Osteoblast (primary cell): ENCODE measurements at regions not wholly inside any gene's neighbourhood (a gene's known extent, or its start where the extent isn't known, plus 50 kb on each side); places are given as distances from the start of the nearest gene placed in this dataset.
"Not testable (repeated sequence)": the region's sequence is repeated elsewhere in the genome, so short reads cannot be mapped to it uniquely, and the experiment has no call there.

Source experiments
- DNase-seq: peaks from one replicate; pipeline ENCODE4 v3.0.0; 2011; ENCODE audit warnings: low spot score, mixed read lengths; ENCODE audit not compliant: insufficient read length; ENCODE audit errors: missing footprints
- H2AFZ ChIP-seq: 2 replicates; pipeline ENCODE4 v1.6.0; 2011; ENCODE audit warnings: mild to moderate bottlenecking, low read length
- H3K27ac ChIP-seq: 2 replicates; pipeline ENCODE4 v1.5.1; 2011; ENCODE audit warnings: mild to moderate bottlenecking, low read depth, low read length, moderate library complexity
- H3K27me3 ChIP-seq: 2 replicates; pipeline ENCODE4 v1.6.0; 2012; ENCODE audit warnings: mild to moderate bottlenecking, control low read depth, inconsistent platforms, low read length, moderate library complexity; ENCODE audit not compliant: insufficient read depth
- H3K36me3 ChIP-seq: 2 replicates; pipeline ENCODE4 v1.5.1; 2011; ENCODE audit warnings: mild to moderate bottlenecking, low read length, control low read depth, moderate library complexity; ENCODE audit not compliant: insufficient read depth
- H3K4me1 ChIP-seq: 2 replicates; pipeline ENCODE4 v1.5.1; 2011; ENCODE audit warnings: mild to moderate bottlenecking, low read length, control low read depth, moderate library complexity; ENCODE audit not compliant: insufficient read depth
- H3K4me2 ChIP-seq: 2 replicates; pipeline ENCODE4 v1.6.0; 2011; ENCODE audit warnings: mild to moderate bottlenecking, low read length; ENCODE audit not compliant: insufficient read depth
- H3K4me3 ChIP-seq: fragments of 200-600 bp; sonication (generic); 3 replicates; pipeline ENCODE4 v1.5.1; 2012; ENCODE audit warnings: mild to moderate bottlenecking, low read length, inconsistent platforms; ENCODE audit not compliant: insufficient read depth
- H3K79me2 ChIP-seq: 2 replicates; pipeline ENCODE4 v1.6.0; 2012; ENCODE audit warnings: mild to moderate bottlenecking, low read length, control low read depth, inconsistent platforms; ENCODE audit not compliant: insufficient read depth
- H3K9me3 ChIP-seq: 2 replicates; pipeline ENCODE4 v1.5.1; 2011; ENCODE audit warnings: low read depth, low read length, control low read depth
- H4K20me1 ChIP-seq: 2 replicates; pipeline ENCODE4 v1.6.0; 2012; ENCODE audit warnings: mild to moderate bottlenecking, low read length, control low read depth; ENCODE audit not compliant: insufficient read depth
- TF ChIP-seq, protein P1 (sequence below): IDR thresholded peaks from 2 replicates; pipeline ENCODE4 v1.5.1; 2011; ENCODE audit warnings: mild to moderate bottlenecking, low read depth, low read length, moderate library complexity; ENCODE audit errors: extremely low read depth

DNA sequence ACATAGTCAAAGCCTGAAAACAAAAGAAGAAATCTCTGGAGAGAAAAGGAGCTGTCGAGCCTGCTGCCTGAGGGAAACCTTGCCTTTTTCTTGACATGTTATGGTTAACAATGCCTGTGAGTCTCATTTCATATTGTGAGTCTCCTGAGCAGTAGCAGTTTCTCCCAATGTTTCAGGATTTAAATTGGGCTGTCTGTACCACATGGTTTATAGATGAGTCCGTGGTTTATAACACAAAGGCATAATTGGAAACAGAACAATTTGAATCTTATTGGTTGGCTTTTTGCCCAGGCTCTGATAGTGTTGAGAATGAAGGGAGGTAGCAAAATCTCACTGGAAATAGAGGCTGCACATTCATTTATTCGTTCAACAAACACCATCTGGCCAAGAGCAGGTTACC is 540.9 kb downstream of the RAB38 start:
- Histone ChIP-seq H3K79me2 (no peaks in the 10 kb centered on the region), H2AFZ (no peak overlapping the region), H3K36me3 (no peaks in the 10 kb centered on the region), H3K9me3 (no peaks in the 10 kb centered on the region), H3K4me2 (no peak overlapping the region), H3K27ac (no peak overlapping the region), H4K20me1 (no peaks in the 10 kb centered on the region), H3K27me3 (no peaks in the 10 kb centered on the region), H3K4me3 (no peak overlapping the region), H3K4me1 (no peaks in the 10 kb centered on the region)
- TF ChIP-seq, protein P1, sequence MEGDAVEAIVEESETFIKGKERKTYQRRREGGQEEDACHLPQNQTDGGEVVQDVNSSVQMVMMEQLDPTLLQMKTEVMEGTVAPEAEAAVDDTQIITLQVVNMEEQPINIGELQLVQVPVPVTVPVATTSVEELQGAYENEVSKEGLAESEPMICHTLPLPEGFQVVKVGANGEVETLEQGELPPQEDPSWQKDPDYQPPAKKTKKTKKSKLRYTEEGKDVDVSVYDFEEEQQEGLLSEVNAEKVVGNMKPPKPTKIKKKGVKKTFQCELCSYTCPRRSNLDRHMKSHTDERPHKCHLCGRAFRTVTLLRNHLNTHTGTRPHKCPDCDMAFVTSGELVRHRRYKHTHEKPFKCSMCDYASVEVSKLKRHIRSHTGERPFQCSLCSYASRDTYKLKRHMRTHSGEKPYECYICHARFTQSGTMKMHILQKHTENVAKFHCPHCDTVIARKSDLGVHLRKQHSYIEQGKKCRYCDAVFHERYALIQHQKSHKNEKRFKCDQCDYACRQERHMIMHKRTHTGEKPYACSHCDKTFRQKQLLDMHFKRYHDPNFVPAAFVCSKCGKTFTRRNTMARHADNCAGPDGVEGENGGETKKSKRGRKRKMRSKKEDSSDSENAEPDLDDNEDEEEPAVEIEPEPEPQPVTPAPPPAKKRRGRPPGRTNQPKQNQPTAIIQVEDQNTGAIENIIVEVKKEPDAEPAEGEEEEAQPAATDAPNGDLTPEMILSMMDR = no peak
- no peak for DNase-seq

DNA sequence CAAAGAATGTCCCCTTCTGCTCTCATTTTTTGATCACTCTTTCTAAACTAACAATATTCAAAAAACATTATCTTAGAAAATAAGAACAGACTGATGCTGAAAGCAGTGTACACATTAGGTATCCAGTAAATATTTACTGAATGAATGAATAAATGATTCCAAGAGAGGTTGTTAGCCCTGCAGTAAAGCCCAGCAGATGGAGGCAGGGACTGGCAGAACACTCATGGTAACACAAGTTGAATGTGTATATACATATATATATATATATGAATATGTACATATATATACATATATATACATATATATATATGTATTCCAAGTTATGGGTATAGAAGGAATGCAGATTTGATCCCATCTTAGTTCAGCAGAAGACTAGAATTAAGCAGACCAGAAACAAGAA is 546.3 kb downstream of the RAB38 start:
- DNase-seq = no peak
- no peaks in the 10 kb centered on the region for H3K79me2 ChIP-seq
- H3K4me1 ChIP-seq = no peaks in the 10 kb centered on the region

DNA sequence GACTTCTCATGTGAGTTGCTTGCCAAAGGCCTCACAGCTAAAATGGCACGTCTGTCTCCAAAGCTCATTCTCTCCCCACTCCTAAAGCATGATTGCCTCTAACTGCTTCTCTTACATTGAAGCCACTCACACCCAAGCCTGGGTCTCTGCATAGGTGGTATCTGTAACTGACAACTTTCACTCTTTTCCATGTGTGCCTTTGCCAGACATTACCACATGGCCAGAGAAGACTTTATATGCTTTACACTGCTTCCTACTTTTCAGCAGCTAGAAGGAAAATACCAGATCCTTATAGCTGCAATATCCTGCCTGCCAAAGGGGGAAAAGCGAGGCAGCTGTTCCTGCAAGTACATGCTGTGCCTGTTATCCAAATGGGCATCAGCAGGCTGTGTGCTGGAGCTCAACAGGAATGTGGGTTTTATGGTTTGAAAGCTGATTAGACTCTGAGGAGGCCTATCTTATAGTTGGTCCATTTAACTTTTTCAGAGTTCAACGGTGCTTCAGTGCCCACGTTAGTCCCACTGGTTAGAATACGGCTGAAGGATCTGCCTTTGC is 547.1 kb downstream of the RAB38 start:
- no peaks in the 10 kb centered on the region for H3K27me3 ChIP-seq
- DNase-seq = no peak
- TF ChIP-seq, protein P1 = no peak

More for the DNA sequence above, 546.3 kb downstream of the RAB38 start:
- Histone ChIP-seq H3K4me3 (no peak overlapping the region), H3K27ac (no peak overlapping the region), H3K4me2 (no peak overlapping the region), H4K20me1 (no peaks in the 10 kb centered on the region), H2AFZ (no peak overlapping the region), H3K27me3 (no peaks in the 10 kb centered on the region), H3K9me3 (no peaks in the 10 kb centered on the region), H3K36me3 (no peaks in the 10 kb centered on the region)
- TF ChIP-seq, protein P1 = no peak

DNA sequence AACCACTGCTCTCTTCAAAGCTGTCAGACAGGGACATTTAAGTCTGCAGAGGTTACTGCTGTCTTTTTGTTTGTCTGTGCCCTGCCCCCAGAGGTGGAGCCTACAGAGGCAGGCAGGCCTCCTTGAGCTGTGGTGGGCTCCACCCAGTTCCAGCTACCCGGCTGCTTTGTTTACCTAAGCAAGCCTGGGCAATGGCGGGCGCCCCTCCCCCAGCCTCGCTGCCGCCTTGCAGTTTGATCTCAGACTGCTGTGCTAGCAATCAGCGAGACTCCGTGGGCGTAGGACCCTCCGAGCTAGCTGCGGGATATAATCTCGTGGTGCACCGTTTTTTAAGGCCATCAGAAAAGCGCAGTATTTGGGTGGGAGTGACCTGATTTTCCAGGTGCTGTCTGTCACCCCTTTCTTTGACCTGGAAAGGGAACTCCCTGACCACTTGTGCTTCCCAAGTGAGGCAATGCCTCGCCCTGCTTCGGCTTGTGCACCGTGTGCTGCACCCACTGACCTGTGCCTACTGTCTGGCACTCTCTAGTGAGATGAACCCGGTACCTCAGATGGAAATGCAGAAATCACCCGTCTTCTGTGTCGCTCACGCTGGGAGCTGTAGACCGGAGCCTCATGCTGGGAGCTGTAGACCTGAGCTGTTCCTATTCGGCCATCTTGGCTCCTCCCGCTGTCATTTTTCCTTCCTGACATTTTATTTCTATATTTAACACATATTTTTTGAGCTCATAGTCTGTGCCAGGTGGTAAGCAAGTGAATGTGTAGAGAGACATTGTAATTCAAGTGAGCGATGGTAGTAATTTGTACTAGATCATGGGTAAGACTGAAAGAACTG is 551.5 kb downstream of the RAB38 start:
- not testable (repeated sequence) for H3K4me1 ChIP-seq, H3K79me2 ChIP-seq, DNase-seq, H3K36me3 ChIP-seq, H2AFZ ChIP-seq, H3K4me2 ChIP-seq, H3K4me3 ChIP-seq, H3K27me3 ChIP-seq, H4K20me1 ChIP-seq, H3K9me3 ChIP-seq, H3K27ac ChIP-seq

More for the DNA sequence above, 547.1 kb downstream of the RAB38 start:
- H2AFZ ChIP-seq = no peak overlapping the region
- no peaks in the 10 kb centered on the region for H3K36me3 ChIP-seq
- H3K27ac ChIP-seq = no peak overlapping the region
- no peaks in the 10 kb centered on the region for H3K79me2 ChIP-seq
- H3K4me3 ChIP-seq = no peak overlapping the region
- no peaks in the 10 kb centered on the region for H3K4me1 ChIP-seq
- H3K9me3 ChIP-seq = no peaks in the 10 kb centered on the region
- H4K20me1 ChIP-seq = no peaks in the 10 kb centered on the region
- no peak overlapping the region for H3K4me2 ChIP-seq
